GM18511 (cell line): ENCODE measurements at regions not wholly inside any gene's neighbourhood (a gene's known extent, or its start where the extent isn't known, plus 50 kb on each side); places are given as distances from the start of the nearest gene placed in this dataset.

Source experiments
- ATAC-seq: cut with Tn5 transposase; IDR thresholded peaks from one replicate; pipeline ENCODE4 v1.9.1; 2021; ENCODE audit warnings: mild to moderate bottlenecking, moderate library complexity; ENCODE audit not compliant: unreplicated experiment

- no peak for ATAC-seq
These were observed 284.5 kb downstream of the KCNRG start for GRCh38 chr13:50299546-50300249.

GRCh38 chr13:50303963-50304721 lies 288.9 kb downstream of the KCNRG start:
- ATAC-seq = no peak

DNA sequence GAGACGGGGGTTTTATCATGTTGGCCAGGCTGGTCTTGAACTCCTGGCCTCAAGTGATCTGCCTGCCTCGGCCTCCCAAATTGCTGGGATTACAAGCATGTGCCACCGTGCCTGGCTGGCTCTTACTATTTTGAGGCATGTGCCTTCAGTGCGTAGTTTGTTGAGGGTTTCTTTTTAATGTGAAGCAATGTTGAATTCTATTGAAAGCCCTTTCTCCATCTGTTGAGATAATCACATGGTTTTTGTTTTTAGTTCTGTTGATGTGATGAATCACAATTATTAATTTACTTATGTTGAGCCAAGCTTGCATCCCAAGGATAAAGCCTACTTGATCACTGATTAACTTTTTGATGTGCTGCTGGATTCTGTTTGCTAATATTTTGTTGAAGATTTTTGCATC lies 290.9 kb downstream of the KCNRG start:
- no peak for ATAC-seq

DNA sequence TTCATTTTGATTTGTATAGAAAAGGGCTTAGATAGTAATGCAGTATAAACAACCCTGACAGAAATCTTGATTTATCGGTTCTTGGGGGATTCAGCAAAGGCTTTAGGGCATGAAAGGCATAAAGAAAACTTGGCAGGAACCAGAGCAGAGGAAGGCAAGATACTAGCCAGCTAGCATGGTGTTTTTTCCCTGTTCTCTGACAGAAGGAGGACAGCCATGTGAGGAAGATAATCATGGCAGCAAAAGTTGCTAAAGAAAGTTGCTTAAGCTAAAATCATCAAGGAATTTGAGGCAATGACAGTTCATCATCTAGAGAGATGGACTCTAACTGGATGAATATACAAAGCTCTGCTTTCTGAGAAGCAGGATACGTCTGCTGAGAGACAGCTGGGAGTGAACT lies 294.1 kb downstream of the KCNRG start:
- no peak for ATAC-seq

DNA sequence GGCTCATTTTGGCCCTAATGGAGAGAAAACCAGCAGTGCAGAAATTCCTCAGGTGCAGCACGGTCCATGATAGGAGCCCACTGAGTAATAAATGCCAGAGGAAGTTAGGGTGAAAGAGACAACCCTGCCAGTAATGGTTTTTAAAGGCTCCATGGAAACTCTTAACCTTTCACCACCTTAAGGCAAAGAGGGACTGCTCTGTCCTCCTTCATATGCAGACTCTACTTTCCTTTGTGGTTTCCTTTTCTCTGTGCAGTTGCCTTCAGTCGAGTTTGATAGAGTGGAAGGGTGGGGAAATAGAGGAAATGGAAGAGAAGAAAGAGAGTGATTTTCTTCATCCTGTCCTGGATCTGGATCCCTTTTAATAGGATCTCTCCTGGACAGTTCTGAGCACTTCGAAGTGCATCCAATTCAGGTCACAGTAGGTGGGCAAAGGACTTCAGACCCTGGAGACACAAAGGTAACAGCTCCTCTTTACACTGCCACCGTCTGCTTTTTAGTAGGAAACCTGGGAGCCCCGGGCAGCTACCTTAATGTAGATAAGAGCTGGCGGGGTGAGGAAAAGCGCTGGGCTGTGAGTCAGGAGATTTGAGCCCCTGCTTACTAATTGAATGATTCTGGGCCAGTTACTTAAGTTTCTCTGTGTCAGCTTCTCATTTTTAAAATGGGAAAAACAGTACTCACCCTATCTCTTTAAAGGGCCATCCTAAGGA lies 294.8 kb downstream of the KCNRG start:
- no peak for ATAC-seq

DNA sequence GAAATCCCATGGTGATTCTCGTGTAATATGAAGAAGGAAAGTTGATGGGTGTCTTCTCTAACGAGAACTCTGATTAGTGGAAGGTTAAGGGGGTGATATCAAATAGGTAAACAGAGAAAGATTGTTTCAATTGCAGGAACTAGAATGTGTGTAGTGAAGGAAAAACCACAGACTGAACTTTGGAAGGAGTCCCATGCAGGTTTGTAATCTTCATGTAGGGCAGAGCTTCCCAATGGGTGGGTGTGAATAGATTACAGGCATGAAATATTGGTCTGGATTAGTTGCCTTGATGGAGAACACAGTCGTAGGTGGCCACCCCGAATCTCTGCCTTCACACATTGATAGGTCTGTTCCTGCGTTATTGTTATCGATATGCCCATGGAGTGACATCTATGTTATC lies 295.5 kb downstream of the KCNRG start:
- no peak for ATAC-seq

GRCh38 chr13:50318887-50319286 lies 303.6 kb downstream of the KCNRG start:
- no peak for ATAC-seq

- no peak for ATAC-seq
These were observed 304.5 kb downstream of the KCNRG start for GRCh38 chr13:50319635-50320255.

GRCh38 chr13:50320271-50320862 lies 305.1 kb downstream of the KCNRG start:
- no peak for ATAC-seq

DNA sequence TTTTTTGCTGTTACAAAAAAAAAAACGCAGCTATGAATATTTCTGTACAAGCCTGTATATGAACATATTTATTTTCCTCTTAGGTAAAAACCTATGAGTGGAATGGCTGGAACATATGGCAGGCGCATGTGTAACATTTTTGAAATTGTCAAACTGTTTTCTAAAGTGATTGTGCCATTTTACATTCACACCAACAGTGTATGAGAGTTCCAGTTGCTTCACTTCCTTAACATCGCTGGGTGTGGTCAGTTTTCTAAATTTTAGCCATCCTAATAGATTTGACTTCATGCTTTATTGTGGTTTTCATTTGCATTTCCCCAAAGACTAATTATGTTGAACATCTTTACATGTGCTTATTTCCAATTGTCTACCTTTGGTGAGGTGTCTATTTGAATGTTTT lies 306.8 kb downstream of the KCNRG start:
- ATAC-seq = no peak

- no peak for ATAC-seq
These were observed 308.3 kb downstream of the KCNRG start for GRCh38 chr13:50323440-50324065.

DNA sequence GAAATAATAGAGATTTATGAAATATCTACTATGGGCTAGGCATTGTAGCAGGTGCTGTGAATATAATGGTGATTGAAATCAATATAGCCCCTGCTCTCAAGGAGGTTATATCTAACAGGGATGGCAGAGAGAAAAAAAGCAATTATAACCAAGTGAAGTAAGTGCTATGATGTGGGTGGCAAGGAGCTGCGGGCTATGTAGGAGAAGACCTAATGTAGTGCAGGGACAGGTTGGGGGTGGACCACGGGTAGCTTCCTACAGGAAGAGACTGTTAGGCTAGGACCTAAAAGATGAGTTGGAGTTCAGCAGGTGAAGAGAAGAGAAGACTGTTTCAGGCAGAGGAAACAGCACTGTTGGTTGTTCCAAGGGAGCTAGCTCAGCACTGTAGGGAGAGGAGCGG lies 311.0 kb downstream of the KCNRG start:
- no peak for ATAC-seq

DNA sequence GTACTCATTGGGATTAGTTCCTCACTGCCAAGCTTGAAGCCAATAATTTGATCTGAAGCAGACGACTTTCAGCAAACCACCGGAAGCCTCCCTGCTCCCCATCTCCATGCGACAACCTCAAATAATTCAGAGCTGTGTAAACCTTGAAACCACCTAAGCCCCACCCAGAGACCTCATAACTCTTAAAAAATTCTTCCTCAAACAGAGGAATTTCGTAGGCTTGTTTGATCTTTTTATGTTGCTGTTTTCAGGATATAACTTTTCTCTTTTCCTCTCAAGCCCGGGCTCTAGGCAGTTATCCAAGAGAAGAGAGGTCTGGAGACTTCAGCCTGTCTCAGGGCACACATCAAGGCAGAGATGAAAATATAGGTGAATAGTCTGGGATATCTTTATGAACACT lies 311.6 kb downstream of the KCNRG start:
- no peak for ATAC-seq

GRCh38 chr13:50334115-50334778 lies 319.0 kb downstream of the KCNRG start:
- ATAC-seq = no peak

- ATAC-seq = no peak
These were observed 319.7 kb downstream of the KCNRG start for GRCh38 chr13:50334944-50335343.

DNA sequence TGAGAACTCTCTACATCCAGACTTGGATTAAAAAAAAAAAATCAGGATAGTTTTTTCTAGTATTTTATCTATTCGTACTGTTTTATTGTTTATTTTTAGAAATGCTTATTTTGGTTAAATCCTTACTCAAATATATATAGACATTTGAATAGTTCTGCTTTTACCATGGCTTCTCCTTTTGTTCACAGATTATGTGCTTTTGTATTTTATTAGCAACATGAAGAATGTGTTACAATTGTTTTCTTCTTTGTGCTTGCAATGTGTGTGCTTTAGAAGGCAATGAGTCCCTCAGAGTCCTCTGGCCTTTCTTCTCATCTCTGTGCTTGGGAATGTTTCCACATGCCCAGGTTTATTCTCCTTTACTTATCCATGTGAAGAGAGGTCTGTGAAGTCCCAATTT lies 324.0 kb downstream of the KCNRG start:
- no peak for ATAC-seq

DNA sequence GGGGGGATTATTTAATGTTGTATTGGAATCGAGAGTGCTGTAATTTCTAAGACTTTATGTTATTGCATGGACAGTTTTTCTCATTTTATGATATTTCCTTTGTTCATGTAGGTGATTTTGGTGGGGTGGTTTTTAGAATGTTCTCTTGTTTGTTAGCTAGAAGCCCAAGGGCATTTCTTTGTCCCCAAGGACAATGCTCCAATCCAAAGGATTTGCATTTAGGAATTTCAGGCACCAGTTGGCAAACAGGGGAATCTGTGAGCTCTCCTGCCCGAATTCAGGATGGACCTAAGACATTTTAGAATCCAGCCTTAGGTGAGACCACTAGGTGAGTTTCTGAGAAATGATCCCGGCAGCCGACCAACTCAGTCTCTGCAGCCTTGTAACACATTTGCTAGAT lies 324.9 kb downstream of the KCNRG start:
- no peak for ATAC-seq

DNA sequence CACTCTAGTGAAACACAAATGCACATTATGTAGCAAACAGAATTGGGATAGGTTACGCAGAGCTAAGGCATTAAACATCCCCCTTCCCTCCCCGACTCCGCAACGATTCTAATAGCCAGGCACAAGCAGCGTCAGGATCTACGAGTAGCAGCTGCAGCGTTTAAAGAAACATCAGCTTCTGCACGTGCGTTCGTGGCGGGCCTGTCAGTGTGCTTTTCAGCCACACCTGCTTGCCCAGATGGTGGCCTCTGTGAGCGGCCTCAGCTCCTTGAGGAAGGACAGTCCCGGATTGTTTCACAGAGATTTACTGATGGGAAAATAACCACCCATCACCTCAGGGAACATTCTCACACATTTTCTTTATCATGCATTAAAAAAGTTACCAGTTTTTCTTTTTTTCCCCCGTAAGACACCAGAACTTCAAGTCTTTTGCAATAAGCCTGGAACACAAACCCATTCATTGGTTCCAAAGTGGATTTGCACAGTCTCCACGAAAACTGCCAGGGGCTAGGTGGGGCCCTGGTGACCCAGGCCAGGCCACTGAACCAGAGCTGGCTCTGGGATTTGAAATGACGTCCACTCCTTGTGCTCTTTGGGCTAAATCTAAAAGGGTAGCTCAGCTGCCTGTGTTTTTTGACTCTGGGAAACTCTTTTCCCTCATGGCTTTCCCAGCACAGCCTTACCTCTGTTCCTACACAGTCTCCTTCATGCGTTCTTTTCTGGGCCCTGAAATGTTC lies 325.5 kb downstream of the KCNRG start:
- ATAC-seq = no peak

- ATAC-seq = no peak
These were observed 326.3 kb downstream of the KCNRG start for GRCh38 chr13:50341526-50341925.
